ENCODE measurements at regions not wholly inside any gene's neighbourhood (a gene's known extent, or its start where the extent isn't known, plus 50 kb on each side); places are given as distances from the start of the nearest gene placed in this dataset.

- TF ChIP-seq CTCF (conservative IDR thresholded peaks at IDR 0.05 in 1 of 2, IDR thresholded peaks at IDR 0.05 in 1 of 2; ENCODE audit: extremely low read depth in 1 of 2, insufficient read depth in 1 of 2, low read depth in 1 of 2, low read length in 2 of 2) (peak; percentile 48 to 61), EZH2 (IDR thresholded peaks at IDR 0.05; ENCODE audit: borderline replicate concordance, low read length) (no peak)
Observed at GRCh38 chr9:116000748-116001329, 152.8 kb upstream of the PAPPA start.

Data from mammary epithelial cell (primary cell).